WTC11 (cell line): ENCODE measurements at regions not wholly inside any gene's neighbourhood (a gene's known extent, or its start where the extent isn't known, plus 50 kb on each side); places are given as distances from the start of the nearest gene placed in this dataset.

ENCODE experiments used
- CTCF ChIP-seq: fragments of 200-600 bp; IDR thresholded peaks from 2 replicates; pipeline ENCODE4 v1.8.0; 2022; ENCODE audit warnings: antibody characterized with exemption
- HMGXB4 ChIP-seq: sonication (generic); formaldehyde crosslinking; IDR thresholded peaks from 2 replicates; pipeline ENCODE4 v1.8.1; 2023; ENCODE audit warnings: mild to moderate bottlenecking, moderate library complexity, missing genetic modification reagents
- MAX ChIP-seq: sonication (generic); formaldehyde crosslinking; IDR thresholded peaks from 2 replicates; pipeline ENCODE4 v1.8.0; 2022; ENCODE audit warnings: mild to moderate bottlenecking, missing genetic modification reagents
- NFATC4 ChIP-seq: fragments of 250-450 bp; sonication (Bioruptor Pico); IDR thresholded peaks from 2 replicates; pipeline ENCODE4 v1.9.0; 2021; ENCODE audit warnings: mild to moderate bottlenecking
- NFE2L1 ChIP-seq: sonication (generic); formaldehyde crosslinking; IDR thresholded peaks from 2 replicates; pipeline ENCODE4 v1.8.1; 2023; ENCODE audit warnings: missing genetic modification reagents
- TEAD4 ChIP-seq: sonication (generic); formaldehyde crosslinking; IDR thresholded peaks from 2 replicates; pipeline ENCODE4 v1.8.0; 2022; ENCODE audit warnings: mild to moderate bottlenecking, missing genetic modification reagents
- TF ChIP-seq, protein P1 (sequence below): sonication (generic); formaldehyde crosslinking; IDR thresholded peaks from 2 replicates; pipeline ENCODE4 v1.8.1; 2023; ENCODE audit warnings: mild to moderate bottlenecking, missing genetic modification reagents, moderate library complexity

DNA sequence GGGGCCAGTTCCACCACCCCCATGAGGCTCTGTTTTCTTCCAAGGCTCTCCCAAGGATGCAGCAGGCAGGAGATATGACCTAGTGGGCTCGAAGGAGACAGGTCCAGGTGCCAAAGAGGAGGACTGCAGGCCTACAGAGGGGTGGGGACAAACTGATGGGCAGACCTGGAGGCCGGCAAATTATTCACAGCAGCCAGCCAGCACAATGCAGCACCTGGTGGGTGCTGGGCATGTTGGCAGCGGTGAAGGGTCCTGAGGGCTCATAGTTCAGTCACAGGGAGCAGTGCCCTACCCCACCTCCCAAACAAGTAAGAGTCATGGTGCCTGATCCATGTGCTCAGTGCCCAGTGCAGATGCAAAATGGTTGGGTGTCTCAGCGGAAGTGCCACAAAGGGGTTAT lies 171.7 kb downstream of the ABHD5 start:
- no peak for TF ChIP-seq CTCF
- TF ChIP-seq, protein P1, sequence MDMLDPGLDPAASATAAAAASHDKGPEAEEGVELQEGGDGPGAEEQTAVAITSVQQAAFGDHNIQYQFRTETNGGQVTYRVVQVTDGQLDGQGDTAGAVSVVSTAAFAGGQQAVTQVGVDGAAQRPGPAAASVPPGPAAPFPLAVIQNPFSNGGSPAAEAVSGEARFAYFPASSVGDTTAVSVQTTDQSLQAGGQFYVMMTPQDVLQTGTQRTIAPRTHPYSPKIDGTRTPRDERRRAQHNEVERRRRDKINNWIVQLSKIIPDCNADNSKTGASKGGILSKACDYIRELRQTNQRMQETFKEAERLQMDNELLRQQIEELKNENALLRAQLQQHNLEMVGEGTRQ (CRISPR knock-in tag), result no peak
- no peak for TF ChIP-seq MAX (CRISPR knock-in tag)
- no peak for TF ChIP-seq NFE2L1 (CRISPR knock-in tag)
- TF ChIP-seq NFATC4 (CRISPR knock-in tag), result no peak
- TF ChIP-seq TEAD4 (CRISPR knock-in tag), result no peak
- TF ChIP-seq HMGXB4 (CRISPR knock-in tag), result no peak
